CD4-positive, CD25-positive, alpha-beta regulatory T cell (primary cell): ENCODE measurements at regions not wholly inside any gene's neighbourhood (a gene's known extent, or its start where the extent isn't known, plus 50 kb on each side); places are given as distances from the start of the nearest gene placed in this dataset.

Experiments
- ATAC-seq, 2 donors: fragments of 150-1000 bp; cut with Tn5 transposase; one replicate each; pipeline ENCODE4 v1.10.0; 2021; ENCODE audit warnings: low read depth in 2 of 2, moderate number of reproducible peaks in 2 of 2, moderate library complexity in 1 of 2
- DNase-seq, 3 donors: peaks; one replicate each; pipeline versions ENCODE4 v3.0.0 to v3.0.0-alpha.2; 2012 to 2022; ENCODE audit warnings: mixed read lengths in 1 of 3
- H3K27ac ChIP-seq: one replicate; pipeline ENCODE4 v1.7.0; 2013; ENCODE audit warnings: mild to moderate bottlenecking, low read length; ENCODE audit not compliant: insufficient read depth, poor library complexity, severe bottlenecking
- H3K27me3 ChIP-seq: one replicate; pipeline ENCODE4 v1.7.0; 2013; ENCODE audit warnings: low read length; ENCODE audit not compliant: control insufficient read depth, insufficient read depth
- H3K36me3 ChIP-seq: one replicate; pipeline ENCODE4 v1.7.0; 2013; ENCODE audit warnings: mild to moderate bottlenecking, low read length, moderate library complexity; ENCODE audit not compliant: control insufficient read depth, insufficient read depth
- H3K4me1 ChIP-seq: 2 replicates; pipeline ENCODE4 v1.7.0; 2013; ENCODE audit warnings: mild to moderate bottlenecking, low read length; ENCODE audit not compliant: insufficient read depth, control insufficient read depth, poor library complexity, severe bottlenecking
- H3K4me3 ChIP-seq: one replicate; pipeline ENCODE4 v1.7.0; 2013; ENCODE audit warnings: low read depth, mild to moderate bottlenecking, low read length, moderate library complexity
- H3K9me3 ChIP-seq, 2 experiments: 1 replicate in 1 of 2; 2 replicates in 1 of 2; pipeline ENCODE4 v1.7.0; 2013; ENCODE audit warnings: low read length in 2 of 2, mild to moderate bottlenecking in 1 of 2, moderate library complexity in 1 of 2; ENCODE audit not compliant: control insufficient read depth in 2 of 2
- H3K27ac Mint-ChIP-seq, 3 donors: one replicate each; pipeline ENCODE4 v1.8.0; 2020 to 2022; ENCODE audit warnings: mild to moderate bottlenecking in 3 of 3, mixed read lengths in 3 of 3, moderate library complexity in 2 of 3
- H3K27me3 Mint-ChIP-seq: one replicate; pipeline ENCODE4 v1.8.0; 2022; ENCODE audit warnings: mild to moderate bottlenecking, mixed read lengths
- H3K36me3 Mint-ChIP-seq: one replicate; pipeline ENCODE4 v1.8.0; 2020; ENCODE audit warnings: mixed read lengths
- H3K4me1 Mint-ChIP-seq, 4 donors: one replicate each; pipeline ENCODE4 v1.8.0; 2020 to 2022; ENCODE audit warnings: mixed read lengths in 4 of 4, mild to moderate bottlenecking in 1 of 4
- H3K4me3 Mint-ChIP-seq, 4 donors: one replicate each; pipeline ENCODE4 v1.8.0; 2020 to 2022; ENCODE audit warnings: mild to moderate bottlenecking in 4 of 4, mixed read lengths in 4 of 4, moderate library complexity in 3 of 4
- H3K9me3 Mint-ChIP-seq, 7 donors: one replicate each; pipeline ENCODE4 v1.8.0; 2020 to 2022; ENCODE audit warnings: mixed read lengths in 7 of 7, mild to moderate bottlenecking in 3 of 7, moderate library complexity in 2 of 7

GRCh38 chr13:80012251-80012650, 328.7 kb downstream of the SPRY2 start:
- Histone ChIP-seq H3K4me3 (no peak overlapping the region), H3K36me3 (no peaks in the 10 kb centered on the region), H3K27me3 (no peaks in the 10 kb centered on the region), H3K4me1 (no peaks in the 10 kb centered on the region), H3K27ac (no peak overlapping the region), H3K9me3 (no peaks in the 10 kb centered on the region)
- Mint-ChIP-seq H3K27ac (no peak overlapping the region), H3K36me3 (no peaks in the 10 kb centered on the region), H3K4me1 (no peaks in the 10 kb centered on the region), H3K4me3 (no peak overlapping the region), H3K27me3 (no peaks in the 10 kb centered on the region), H3K9me3 (peaks cover 0 to 4% (median 1%) of the 10 kb centered on the region in 7 donors)
- ATAC-seq = no peak
- DNase-seq = no peak

DNA sequence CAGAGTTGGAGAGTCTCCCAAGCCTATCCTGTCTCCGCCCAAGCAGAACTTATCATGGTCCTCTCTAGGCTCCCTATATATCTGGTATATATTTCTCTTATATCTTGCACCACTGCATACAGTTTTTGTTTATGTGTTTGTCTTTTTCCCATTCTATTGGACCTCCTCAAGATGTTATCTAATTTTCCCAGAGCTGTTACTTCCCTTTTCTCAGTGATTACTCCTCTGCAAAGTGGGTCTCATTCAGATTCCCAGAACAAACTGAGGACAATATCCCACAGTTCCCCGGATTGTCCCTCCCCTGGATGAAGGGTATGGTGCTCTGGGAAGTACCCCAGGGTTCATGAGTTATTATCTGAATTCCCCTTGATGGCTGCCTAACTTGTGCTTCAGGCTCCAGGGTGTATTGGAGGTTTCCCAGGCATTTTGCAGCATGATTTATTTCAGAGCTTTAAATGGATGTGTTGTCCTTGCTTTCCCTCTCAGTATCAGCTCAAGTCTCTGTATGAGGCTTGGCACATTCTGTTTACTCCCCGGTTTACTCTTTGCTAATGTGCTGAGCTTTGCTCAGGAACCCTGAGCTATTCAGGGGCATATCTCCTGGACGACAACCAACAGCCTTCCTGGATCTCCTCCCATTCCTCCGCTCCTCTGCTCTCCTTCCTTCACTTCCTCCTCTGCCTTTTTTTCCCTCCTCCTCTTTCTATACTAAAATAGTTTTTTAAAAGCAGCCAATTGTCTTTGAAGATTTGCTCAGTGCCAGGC, 329.3 kb downstream of the SPRY2 start:
- no peak for ATAC-seq

GRCh38 chr13:80010846-80011245, 330.1 kb downstream of the SPRY2 start:
- Mint-ChIP-seq H3K4me3 (no peak overlapping the region), H3K9me3 (peaks cover 0 to 4% (median 0%) of the 10 kb centered on the region in 7 donors), H3K4me1 (no peaks in the 10 kb centered on the region), H3K36me3 (no peaks in the 10 kb centered on the region), H3K27ac (no peak overlapping the region), H3K27me3 (no peaks in the 10 kb centered on the region)
- DNase-seq (no peak), ATAC-seq (no peak)
- H3K4me3 ChIP-seq = no peak overlapping the region
- H3K9me3 ChIP-seq = no peaks in the 10 kb centered on the region
- no peaks in the 10 kb centered on the region for H3K4me1 ChIP-seq
- no peaks in the 10 kb centered on the region for H3K36me3 ChIP-seq
- H3K27ac ChIP-seq = no peak overlapping the region
- no peaks in the 10 kb centered on the region for H3K27me3 ChIP-seq

More for the DNA sequence above, 329.3 kb downstream of the SPRY2 start:
- Mint-ChIP-seq H3K4me3 (no peak overlapping the region), H3K36me3 (no peaks in the 10 kb centered on the region), H3K4me1 (no peaks in the 10 kb centered on the region), H3K27me3 (no peaks in the 10 kb centered on the region), H3K27ac (no peak overlapping the region), H3K9me3 (peaks cover 0 to 4% (median 1%) of the 10 kb centered on the region in 7 donors)
- Histone ChIP-seq H3K9me3 (no peaks in the 10 kb centered on the region), H3K4me1 (no peaks in the 10 kb centered on the region), H3K4me3 (no peak overlapping the region), H3K36me3 (no peaks in the 10 kb centered on the region), H3K27me3 (no peaks in the 10 kb centered on the region), H3K27ac (no peak overlapping the region)
- no peak for DNase-seq

GRCh38 chr13:80010286-80010831, 330.6 kb downstream of the SPRY2 start:
- Histone ChIP-seq H3K36me3 (no peaks in the 10 kb centered on the region), H3K4me1 (no peaks in the 10 kb centered on the region), H3K27me3 (no peaks in the 10 kb centered on the region), H3K4me3 (no peak overlapping the region), H3K9me3 (no peaks in the 10 kb centered on the region), H3K27ac (no peak overlapping the region)
- peaks cover 0 to 4% (median 0%) of the 10 kb centered on the region in 7 donors for H3K9me3 Mint-ChIP-seq
- no peaks in the 10 kb centered on the region for H3K4me1 Mint-ChIP-seq
- ATAC-seq = no peak
- H3K27me3 Mint-ChIP-seq = no peaks in the 10 kb centered on the region
- no peak overlapping the region for H3K27ac Mint-ChIP-seq
- DNase-seq = no peak
- H3K36me3 Mint-ChIP-seq = no peaks in the 10 kb centered on the region
- no peak overlapping the region for H3K4me3 Mint-ChIP-seq

DNA sequence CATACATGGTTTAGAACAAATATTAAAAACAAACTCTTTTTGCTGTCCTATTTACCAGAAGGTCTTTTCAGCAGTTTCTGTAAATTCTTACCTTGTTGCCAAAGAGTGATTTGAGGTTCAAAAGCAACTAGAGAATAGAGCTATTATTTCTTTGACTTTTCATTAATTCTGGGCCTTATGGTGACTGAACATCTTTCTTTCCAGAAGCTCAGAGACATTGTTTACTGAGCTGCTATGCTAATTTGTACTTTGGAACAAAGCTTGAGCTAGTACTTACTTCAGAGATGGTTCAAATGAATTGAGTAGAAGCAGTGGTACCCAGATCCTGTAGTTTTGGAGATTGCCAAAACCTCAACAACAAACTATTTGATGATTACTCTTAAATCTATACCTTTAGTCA, 331.2 kb downstream of the SPRY2 start:
- H3K36me3 ChIP-seq = no peaks in the 10 kb centered on the region
- ATAC-seq (no peak), DNase-seq (no peak)
- H3K4me1 ChIP-seq = no peaks in the 10 kb centered on the region
- H3K4me3 ChIP-seq = no peak overlapping the region
- Mint-ChIP-seq H3K27ac (no peak overlapping the region), H3K9me3 (peaks cover 0 to 4% (median 1%) of the 10 kb centered on the region in 7 donors), H3K27me3 (no peaks in the 10 kb centered on the region), H3K4me1 (no peaks in the 10 kb centered on the region), H3K36me3 (no peaks in the 10 kb centered on the region), H3K4me3 (no peak overlapping the region)
- no peak overlapping the region for H3K27ac ChIP-seq
- no peaks in the 10 kb centered on the region for H3K9me3 ChIP-seq
- H3K27me3 ChIP-seq = no peaks in the 10 kb centered on the region

GRCh38 chr13:80006940-80007339, 334.0 kb downstream of the SPRY2 start:
- Mint-ChIP-seq H3K4me3 (no peak overlapping the region), H3K9me3 (peaks cover 0 to 3% (median 0%) of the 10 kb centered on the region in 7 donors), H3K36me3 (no peaks in the 10 kb centered on the region), H3K4me1 (no peaks in the 10 kb centered on the region), H3K27ac (no peak overlapping the region), H3K27me3 (no peaks in the 10 kb centered on the region)
- DNase-seq = no peak
- Histone ChIP-seq H3K27ac (no peak overlapping the region), H3K27me3 (no peaks in the 10 kb centered on the region), H3K36me3 (no peaks in the 10 kb centered on the region), H3K4me3 (no peak overlapping the region), H3K9me3 (no peaks in the 10 kb centered on the region), H3K4me1 (no peaks in the 10 kb centered on the region)
- ATAC-seq = no peak

- no peak overlapping the region for H3K27ac ChIP-seq
- H3K36me3 ChIP-seq = no peaks in the 10 kb centered on the region
- Mint-ChIP-seq H3K27me3 (no peaks in the 10 kb centered on the region), H3K9me3 (peaks cover 0 to 3% (median 1%) of the 10 kb centered on the region in 7 donors), H3K27ac (no peak overlapping the region), H3K4me3 (no peak overlapping the region), H3K36me3 (no peaks in the 10 kb centered on the region), H3K4me1 (no peaks in the 10 kb centered on the region)
- H3K4me1 ChIP-seq = no peaks in the 10 kb centered on the region
- no peak overlapping the region for H3K4me3 ChIP-seq
- no peaks in the 10 kb centered on the region for H3K9me3 ChIP-seq
- no peak for ATAC-seq
- no peaks in the 10 kb centered on the region for H3K27me3 ChIP-seq
- DNase-seq = no peak
These were observed 339.4 kb downstream of the SPRY2 start for GRCh38 chr13:80001510-80001842.
